ENCODE measurements at regions not wholly inside any gene's neighbourhood (a gene's known extent, or its start where the extent isn't known, plus 50 kb on each side); places are given as distances from the start of the nearest gene placed in this dataset.

DNA sequence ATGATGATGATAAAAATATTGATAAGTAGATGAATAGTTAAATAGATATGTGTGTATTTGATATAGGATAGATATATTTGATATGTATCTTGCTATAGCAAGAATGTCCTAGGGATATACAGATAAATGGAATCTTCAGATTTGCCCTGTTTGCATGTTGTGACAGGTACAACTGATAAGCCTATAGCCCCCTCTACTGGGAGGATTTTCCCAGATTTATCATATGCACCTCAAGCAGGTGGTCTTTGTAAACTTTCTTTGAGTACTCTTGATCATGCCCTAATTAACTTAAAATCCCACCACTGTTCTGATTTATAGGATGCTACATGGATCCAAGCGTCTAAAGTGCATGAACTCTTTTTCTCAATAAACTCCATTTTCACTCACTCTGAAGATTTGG is 1050.7 kb downstream of the SORCS3 start:
- H3K27ac ChIP-seq: no peak overlapping the region
- no peaks in the 10 kb centered on the region for H3K27me3 ChIP-seq
- 21 to 48% (median 29%) methylated on average over 1 of the region's 1 CpG for WGBS, 4 donors
- no peaks in the 10 kb centered on the region for H3K36me3 ChIP-seq (replicated peaks in 1 of 2)
- intact Hi-C loops (cut with DNase I): no loop called here
- no peaks in the 10 kb centered on the region for H3K9me3 ChIP-seq (replicated peaks in 1 of 3)
- no peak for TF ChIP-seq POLR2A (IDR thresholded peaks at IDR 0.05)
- peak in 1 of 6 experiments; percentile 19 for TF ChIP-seq CTCF (IDR thresholded peaks at IDR 0.05)
- no peak for DNase-seq
- no peak overlapping the region for H3K4me3 ChIP-seq
- H3K4me1 ChIP-seq (replicated peaks in 1 of 2): no peaks in the 10 kb centered on the region

- no peak for DNase-seq
- no peaks in the 10 kb centered on the region for H3K4me1 ChIP-seq (replicated peaks in 1 of 2)
- H3K36me3 ChIP-seq (replicated peaks in 1 of 2): no peaks in the 10 kb centered on the region
- TF ChIP-seq POLR2A (IDR thresholded peaks at IDR 0.05): no peak
- TF ChIP-seq CTCF (IDR thresholded peaks at IDR 0.05): no peak
- H3K9me3 ChIP-seq (replicated peaks in 1 of 3): no peaks in the 10 kb centered on the region
- 64 to 73% (median 69%) methylated on average over 3 of the region's 3 CpGs for WGBS, 4 donors
- no peak overlapping the region for H3K27ac ChIP-seq
- intact Hi-C loops (cut with DNase I): no loop called here
- H3K4me3 ChIP-seq: no peak overlapping the region
- H3K27me3 ChIP-seq: no peaks in the 10 kb centered on the region
These were observed 1041.8 kb downstream of the SORCS3 start for GRCh38 chr10:105682911-105683310.

GRCh38 chr10:105681051-105681450 is 1040.0 kb downstream of the SORCS3 start:
- WGBS, 4 donors: 55 to 65% (median 59%) methylated on average over 5 of the region's 5 CpGs
- Histone ChIP-seq H3K4me1 (replicated peaks in 1 of 2) (no peaks in the 10 kb centered on the region), H3K27me3 (no peaks in the 10 kb centered on the region), H3K9me3 (replicated peaks in 1 of 3) (no peaks in the 10 kb centered on the region), H3K4me3 (no peak overlapping the region), H3K36me3 (replicated peaks in 1 of 2) (no peaks in the 10 kb centered on the region), H3K27ac (no peak overlapping the region)
- intact Hi-C loops (cut with DNase I): no loop called here
- TF ChIP-seq POLR2A (IDR thresholded peaks at IDR 0.05): no peak
- TF ChIP-seq CTCF (IDR thresholded peaks at IDR 0.05): no peak
- no peak for DNase-seq

DNA sequence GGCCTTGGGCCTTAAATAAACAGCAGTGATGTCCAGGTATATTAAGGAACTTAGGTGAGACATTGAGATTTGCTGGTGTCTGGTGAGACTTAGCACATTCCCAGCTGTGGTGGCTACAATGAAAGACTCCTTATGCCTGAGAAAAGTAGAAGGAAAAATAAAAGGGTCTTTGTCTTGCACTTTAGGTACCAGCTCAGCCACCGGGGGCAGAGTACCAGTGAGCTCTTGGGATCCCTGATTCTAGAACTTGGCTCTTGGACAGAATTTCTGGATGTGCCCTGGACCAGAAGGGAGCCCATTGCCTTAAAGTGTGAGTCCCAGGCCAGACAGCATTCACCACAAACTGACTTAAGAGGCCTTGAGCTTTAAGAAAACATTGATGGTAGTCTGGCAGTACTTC is 1038.7 kb downstream of the SORCS3 start:
- H3K27me3 ChIP-seq: no peaks in the 10 kb centered on the region
- H3K27ac ChIP-seq: no peak overlapping the region
- TF ChIP-seq POLR2A (IDR thresholded peaks at IDR 0.05) (no peak), CTCF (IDR thresholded peaks at IDR 0.05) (no peak)
- H3K36me3 ChIP-seq (replicated peaks in 1 of 2): no peaks in the 10 kb centered on the region
- H3K4me1 ChIP-seq (replicated peaks in 1 of 2): no peaks in the 10 kb centered on the region
- H3K4me3 ChIP-seq: no peak overlapping the region
- no peaks in the 10 kb centered on the region for H3K9me3 ChIP-seq (replicated peaks in 1 of 3)
- WGBS, 4 donors: 73 to 87% (median 79%) methylated on average over 1 of the region's 1 CpG
- no peak for DNase-seq
- intact Hi-C loops (cut with DNase I): no loop called here

Data from adrenal gland (tissue), 9 donors.